Adipocyte (in vitro differentiated cells): ENCODE measurements at regions not wholly inside any gene's neighbourhood (a gene's known extent, or its start where the extent isn't known, plus 50 kb on each side); places are given as distances from the start of the nearest gene placed in this dataset.
"Not testable (repeated sequence)": the region's sequence is repeated elsewhere in the genome, so short reads cannot be mapped to it uniquely, and the experiment has no call there.

Experiments used
- DNase-seq: peaks from one replicate; pipeline ENCODE4 v3.0.0-alpha.2; 2015; ENCODE audit warnings: low read depth
- H3K27me3 ChIP-seq: replicated peaks from 2 replicates; pipeline ENCODE4 v1.7.0; 2013; ENCODE audit warnings: mild to moderate bottlenecking, low read length, moderate library complexity; ENCODE audit not compliant: control insufficient read depth, insufficient read depth
- H3K36me3 ChIP-seq: 2 replicates; pipeline ENCODE4 v1.7.0; 2013; ENCODE audit warnings: low read length, mild to moderate bottlenecking, moderate library complexity; ENCODE audit not compliant: control insufficient read depth, insufficient read depth, severe bottlenecking
- H3K4me1 ChIP-seq: 2 replicates; pipeline ENCODE4 v1.7.0; 2013; ENCODE audit warnings: mild to moderate bottlenecking, low read length, moderate library complexity; ENCODE audit not compliant: control insufficient read depth, insufficient read depth
- H3K4me3 ChIP-seq: 2 replicates; pipeline ENCODE4 v1.7.0; 2013; ENCODE audit warnings: mild to moderate bottlenecking, low read length, moderate library complexity
- H3K9ac ChIP-seq: 2 replicates; pipeline ENCODE4 v1.7.0; 2013; ENCODE audit warnings: mild to moderate bottlenecking, low read length, moderate library complexity
- H3K9me3 ChIP-seq: 2 replicates; pipeline ENCODE4 v1.7.0; 2013; ENCODE audit warnings: mild to moderate bottlenecking, low read length, moderate library complexity; ENCODE audit not compliant: control insufficient read depth

GRCh38 chr2:221969087-221969829, 329.5 kb downstream of the PAX3 start:
- Histone ChIP-seq H3K9ac (no peak overlapping the region), H3K9me3 (no peaks in the 10 kb centered on the region), H3K27me3 (peaks cover 10% of the 10 kb centered on the region), H3K4me3 (no peak overlapping the region), H3K4me1 (peaks cover 4% of the 10 kb centered on the region), H3K36me3 (no peaks in the 10 kb centered on the region)
- DNase-seq = peak; percentile 85

GRCh38 chr2:221962186-221962585, 336.6 kb downstream of the PAX3 start:
- no peaks in the 10 kb centered on the region for H3K4me1 ChIP-seq
- H3K9me3 ChIP-seq = no peaks in the 10 kb centered on the region
- H3K4me3 ChIP-seq = no peak overlapping the region
- DNase-seq = no peak
- no peaks in the 10 kb centered on the region for H3K27me3 ChIP-seq
- no peaks in the 10 kb centered on the region for H3K36me3 ChIP-seq
- H3K9ac ChIP-seq = no peak overlapping the region

GRCh38 chr2:221961561-221961960, 337.2 kb downstream of the PAX3 start:
- Histone ChIP-seq H3K36me3 (no peaks in the 10 kb centered on the region), H3K27me3 (no peaks in the 10 kb centered on the region), H3K9me3 (no peaks in the 10 kb centered on the region), H3K4me3 (no peak overlapping the region), H3K4me1 (no peaks in the 10 kb centered on the region), H3K9ac (no peak overlapping the region)
- DNase-seq = no peak

- H3K9me3 ChIP-seq = no peaks in the 10 kb centered on the region
- H3K36me3 ChIP-seq = no peaks in the 10 kb centered on the region
- no peaks in the 10 kb centered on the region for H3K27me3 ChIP-seq
- H3K9ac ChIP-seq = no peak overlapping the region
- H3K4me1 ChIP-seq = no peaks in the 10 kb centered on the region
- H3K4me3 ChIP-seq = no peak overlapping the region
- DNase-seq = no peak
These were observed 340.6 kb downstream of the PAX3 start for GRCh38 chr2:221958224-221958623.

GRCh38 chr2:221948076-221948475, 350.7 kb downstream of the PAX3 start:
- Histone ChIP-seq H3K36me3 (no peaks in the 10 kb centered on the region), H3K9ac (no peak overlapping the region), H3K27me3 (no peaks in the 10 kb centered on the region), H3K4me3 (no peak overlapping the region), H3K4me1 (peaks cover 9% of the 10 kb centered on the region), H3K9me3 (no peaks in the 10 kb centered on the region)
- no peak for DNase-seq

GRCh38 chr2:221944452-221944851, 354.3 kb downstream of the PAX3 start:
- not testable (repeated sequence) for H3K36me3 ChIP-seq

GRCh38 chr2:221943076-221943810, 355.6 kb downstream of the PAX3 start:
- Histone ChIP-seq H3K4me3 (peak overlapping the region; percentile 62), H3K27me3 (no peaks in the 10 kb centered on the region), H3K4me1 (peaks cover 28% of the 10 kb centered on the region), H3K9me3 (no peaks in the 10 kb centered on the region), H3K36me3 (no peaks in the 10 kb centered on the region), H3K9ac (peak overlapping the region; percentile 63)
- peak; percentile 85 for DNase-seq

More at GRCh38 chr2:221944452-221944851, 354.3 kb downstream of the PAX3 start:
- not testable (repeated sequence) for H3K9ac ChIP-seq, H3K27me3 ChIP-seq, H3K9me3 ChIP-seq, DNase-seq, H3K4me3 ChIP-seq
- H3K4me1 ChIP-seq = peaks cover 28% of the 10 kb centered on the region

- no peak for DNase-seq
- Histone ChIP-seq H3K4me1 (no peaks in the 10 kb centered on the region), H3K9ac (no peak overlapping the region), H3K27me3 (no peaks in the 10 kb centered on the region), H3K36me3 (no peaks in the 10 kb centered on the region), H3K4me3 (no peak overlapping the region), H3K9me3 (no peaks in the 10 kb centered on the region)
These were observed 359.3 kb upstream of the EPHA4 start for GRCh38 chr2:221931251-221931991.

GRCh38 chr2:221929259-221929658, 357.2 kb upstream of the EPHA4 start:
- no peak overlapping the region for H3K9ac ChIP-seq

GRCh38 chr2:221926327-221926726, 354.2 kb upstream of the EPHA4 start:
- Histone ChIP-seq H3K4me3 (no peak overlapping the region), H3K27me3 (no peaks in the 10 kb centered on the region), H3K9ac (no peak overlapping the region), H3K9me3 (no peaks in the 10 kb centered on the region), H3K4me1 (peaks cover 1% of the 10 kb centered on the region), H3K36me3 (no peaks in the 10 kb centered on the region)
- no peak for DNase-seq

More at GRCh38 chr2:221929259-221929658, 357.2 kb upstream of the EPHA4 start:
- Histone ChIP-seq H3K9me3 (no peaks in the 10 kb centered on the region), H3K4me3 (no peak overlapping the region), H3K36me3 (no peaks in the 10 kb centered on the region), H3K27me3 (no peaks in the 10 kb centered on the region), H3K4me1 (no peaks in the 10 kb centered on the region)
- no peak for DNase-seq

GRCh38 chr2:221924576-221924975, 352.5 kb upstream of the EPHA4 start:
- DNase-seq = no peak
- Histone ChIP-seq H3K4me3 (no peak overlapping the region), H3K9me3 (no peaks in the 10 kb centered on the region), H3K4me1 (peaks cover 14% of the 10 kb centered on the region), H3K9ac (no peak overlapping the region), H3K27me3 (no peaks in the 10 kb centered on the region), H3K36me3 (no peaks in the 10 kb centered on the region)
